IPS DF 4.7 (cell line): ENCODE measurements at regions not wholly inside any gene's neighbourhood (a gene's known extent, or its start where the extent isn't known, plus 50 kb on each side); places are given as distances from the start of the nearest gene placed in this dataset.

Source experiments
- DNase-seq: peaks from one replicate; pipeline ENCODE4 v3.0.0-alpha.2; 2013; ENCODE audit warnings: low spot score; ENCODE audit errors: extremely low read depth

- no peak for DNase-seq
Observed at GRCh38 chr10:44199991-44200655, 184.8 kb downstream of the CXCL12 start.

GRCh38 chr10:44199267-44199666 is 185.6 kb downstream of the CXCL12 start:
- no peak for DNase-seq

GRCh38 chr10:44198780-44199097 is 186.2 kb downstream of the CXCL12 start:
- DNase-seq: no peak

- no peak for DNase-seq
Observed at GRCh38 chr10:44198096-44198779, 186.7 kb downstream of the CXCL12 start.

- DNase-seq: no peak
Observed at GRCh38 chr10:44197646-44198045, 187.3 kb downstream of the CXCL12 start.

GRCh38 chr10:44196336-44196735 is 188.6 kb downstream of the CXCL12 start:
- DNase-seq: no peak

- no peak for DNase-seq
Observed at GRCh38 chr10:44196008-44196320, 188.9 kb downstream of the CXCL12 start.

- DNase-seq: no peak
Observed at GRCh38 chr10:44195112-44196007, 189.5 kb downstream of the CXCL12 start.

GRCh38 chr10:44194435-44194834 is 190.5 kb downstream of the CXCL12 start:
- DNase-seq: no peak

GRCh38 chr10:44193567-44194220 is 191.2 kb downstream of the CXCL12 start:
- DNase-seq: no peak

- DNase-seq: no peak
Observed at GRCh38 chr10:44193166-44193565, 191.7 kb downstream of the CXCL12 start.

GRCh38 chr10:44192435-44192834 is 192.5 kb downstream of the CXCL12 start:
- no peak for DNase-seq

GRCh38 chr10:44190541-44190940 is 194.4 kb downstream of the CXCL12 start:
- DNase-seq: no peak

GRCh38 chr10:44186821-44187220 is 198.1 kb downstream of the CXCL12 start:
- no peak for DNase-seq

GRCh38 chr10:44186150-44186549 is 198.7 kb downstream of the CXCL12 start:
- no peak for DNase-seq

- DNase-seq: no peak
Observed at GRCh38 chr10:44185315-44185666, 199.6 kb downstream of the CXCL12 start.

GRCh38 chr10:44184633-44185314 is 200.1 kb downstream of the CXCL12 start:
- no peak for DNase-seq

GRCh38 chr10:44183667-44184632 is 200.9 kb downstream of the CXCL12 start:
- DNase-seq: no peak

- no peak for DNase-seq
Observed at GRCh38 chr10:44182909-44183308, 202.0 kb downstream of the CXCL12 start.
